GM21360 (cell line): ENCODE measurements at regions not wholly inside any gene's neighbourhood (a gene's known extent, or its start where the extent isn't known, plus 50 kb on each side); places are given as distances from the start of the nearest gene placed in this dataset.

Experiments used
- ATAC-seq: cut with Tn5 transposase; IDR thresholded peaks from one replicate; pipeline ENCODE4 v1.9.1; 2021; ENCODE audit warnings: mild to moderate bottlenecking, moderate library complexity; ENCODE audit not compliant: unreplicated experiment

DNA sequence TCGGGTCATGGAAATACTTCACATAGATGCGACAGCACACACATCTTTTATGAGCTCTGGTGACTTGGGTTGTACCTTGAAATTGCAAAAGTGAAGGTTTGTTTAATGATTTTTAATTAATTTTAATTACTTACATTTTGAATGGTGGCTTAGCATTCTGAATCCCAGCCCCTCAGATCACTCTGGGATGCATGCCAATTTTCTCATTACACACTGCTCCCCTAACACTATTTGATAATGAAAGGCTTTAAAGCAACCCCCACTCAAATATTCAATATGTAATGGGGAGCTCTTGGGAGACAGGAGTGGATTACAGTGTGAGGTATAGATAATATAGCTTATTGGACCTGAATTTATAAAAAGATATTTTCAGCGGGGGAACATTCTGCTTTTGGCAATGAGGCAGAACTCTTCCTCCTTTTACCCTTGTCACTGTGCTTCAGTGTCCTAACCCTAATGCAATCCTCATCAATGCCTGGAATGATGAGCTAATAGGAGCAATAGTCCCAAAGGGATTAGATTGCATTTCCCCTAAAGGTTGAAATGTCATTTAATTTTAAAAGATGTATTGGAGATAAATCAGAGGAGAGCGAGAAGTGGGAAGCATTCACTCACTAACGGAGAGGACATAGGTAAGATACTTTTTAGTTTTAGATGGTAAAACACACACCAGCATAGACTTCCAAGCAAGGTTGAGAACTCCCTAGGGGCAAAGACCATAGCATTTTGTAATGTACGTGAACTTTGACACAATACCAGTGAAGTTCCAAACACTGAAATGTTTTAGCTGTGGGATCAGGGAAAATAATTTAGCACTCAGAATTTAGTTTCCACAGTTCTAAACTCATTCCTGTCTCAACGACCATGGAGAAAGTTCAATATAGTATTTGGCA, 384.1 kb upstream of the PLXNA2 start:
- no peak for ATAC-seq

DNA sequence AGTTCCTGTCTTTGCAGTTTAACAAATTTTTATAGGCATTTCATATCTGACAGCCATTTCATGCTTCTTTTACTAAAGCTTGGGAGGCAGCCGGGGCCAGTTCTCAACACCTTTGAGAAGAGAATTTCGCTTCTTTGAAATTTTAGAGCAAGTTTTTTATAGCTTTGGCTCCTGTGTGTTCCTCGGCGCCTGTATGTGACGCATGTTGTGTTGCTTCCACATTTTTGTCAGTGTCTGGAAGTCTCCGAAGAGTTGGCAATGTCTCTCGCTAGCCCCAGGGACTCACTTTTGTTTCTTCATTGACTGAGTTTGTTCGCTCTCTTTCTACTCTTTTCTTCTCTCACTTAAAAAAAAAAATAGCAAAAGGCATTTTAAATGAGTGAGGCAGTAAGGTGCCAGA, 386.9 kb upstream of the PLXNA2 start:
- ATAC-seq = no peak

DNA sequence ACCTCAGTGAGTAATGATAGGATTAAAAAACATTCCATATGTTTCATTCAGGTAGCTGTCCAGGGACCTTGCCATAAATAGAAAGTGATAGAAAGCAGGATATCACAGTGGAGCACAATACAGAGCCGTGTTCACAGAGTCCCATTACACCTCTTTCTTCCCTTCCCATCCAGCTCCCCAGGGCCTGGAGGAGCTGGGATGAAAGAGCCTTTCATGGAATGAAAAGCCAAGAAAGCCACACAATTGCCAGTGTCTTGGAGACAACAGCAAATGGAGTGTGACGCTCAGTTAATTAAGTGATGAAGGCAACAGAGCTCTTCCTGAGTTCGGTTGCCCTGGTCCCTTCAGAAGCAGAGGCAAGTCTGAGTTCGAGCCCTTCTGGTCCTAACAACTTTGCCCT, 387.3 kb upstream of the PLXNA2 start:
- no peak for ATAC-seq

DNA sequence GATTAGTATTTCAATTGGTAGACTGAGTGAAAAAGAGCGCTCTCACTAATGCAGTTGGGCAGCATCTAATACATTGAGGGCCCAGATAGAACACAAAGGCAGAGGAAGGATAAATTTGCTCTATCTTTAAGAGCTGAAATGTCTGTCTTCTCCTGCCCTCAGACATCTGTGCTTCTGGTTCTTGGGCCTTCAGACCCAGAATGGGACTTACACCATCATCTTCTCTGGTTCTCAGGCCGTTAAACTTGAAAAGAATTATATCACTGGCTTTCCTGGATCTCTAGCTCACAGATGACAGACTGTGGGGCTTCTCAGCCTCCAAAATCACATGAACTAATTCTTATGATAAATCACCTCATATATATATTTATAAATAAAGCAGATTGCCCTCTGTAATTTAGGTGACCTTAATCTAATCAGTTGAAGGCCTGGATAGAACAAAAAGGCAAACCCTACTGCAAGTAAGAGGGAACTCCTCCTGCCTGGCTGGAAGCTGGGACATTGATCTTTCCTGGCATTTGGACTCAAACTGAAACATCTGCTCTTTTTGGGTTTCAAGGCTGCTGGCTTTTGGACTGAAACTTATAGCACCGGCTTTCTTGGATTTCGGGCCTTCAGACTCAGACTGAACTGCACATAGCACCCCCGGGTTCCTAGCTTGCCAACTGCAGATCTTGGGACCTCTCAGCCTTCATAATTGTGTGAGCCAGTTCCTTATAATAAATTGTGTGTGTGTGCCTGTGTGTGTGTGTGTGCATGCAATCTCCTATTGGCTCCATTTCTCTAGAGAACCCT, 390.4 kb upstream of the PLXNA2 start:
- no peak for ATAC-seq

DNA sequence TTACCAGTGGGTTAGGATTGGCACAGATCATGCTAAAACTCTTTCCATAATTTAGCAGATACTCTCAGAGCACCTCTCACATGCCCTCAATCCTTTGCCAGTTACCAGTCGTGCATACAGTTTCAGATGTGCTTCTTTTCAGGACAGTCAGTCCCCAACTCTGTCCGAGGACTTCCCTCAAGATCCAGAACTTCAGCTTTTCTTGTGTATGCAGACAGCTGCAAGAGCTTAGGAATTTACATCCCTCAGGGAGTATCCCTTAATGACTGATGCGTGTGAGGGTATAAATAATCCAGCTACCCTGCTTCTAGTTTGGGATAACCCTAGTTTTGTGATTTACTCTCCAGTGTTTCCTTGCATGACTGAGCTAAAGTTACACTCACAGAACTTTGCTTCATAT, 393.0 kb upstream of the PLXNA2 start:
- ATAC-seq = no peak

DNA sequence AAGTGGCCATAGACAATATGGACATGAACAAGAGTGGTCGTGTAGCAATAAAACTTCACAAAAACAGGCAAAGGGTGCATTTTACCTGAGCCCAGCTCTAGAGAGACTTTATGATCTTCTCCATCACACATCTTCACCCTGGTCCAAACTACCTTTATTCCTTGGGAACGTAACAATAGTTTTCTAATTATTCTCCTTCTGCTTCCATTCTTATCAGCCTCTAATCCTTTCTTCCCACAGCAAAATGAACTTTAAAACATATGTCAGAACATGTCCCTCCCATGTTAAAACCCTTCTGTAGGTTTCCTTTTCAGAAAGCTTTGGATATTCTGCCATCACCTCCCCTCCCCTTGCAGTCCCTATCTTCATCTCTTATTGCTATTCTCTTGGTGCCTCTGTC, 395.2 kb upstream of the PLXNA2 start:
- no peak for ATAC-seq

DNA sequence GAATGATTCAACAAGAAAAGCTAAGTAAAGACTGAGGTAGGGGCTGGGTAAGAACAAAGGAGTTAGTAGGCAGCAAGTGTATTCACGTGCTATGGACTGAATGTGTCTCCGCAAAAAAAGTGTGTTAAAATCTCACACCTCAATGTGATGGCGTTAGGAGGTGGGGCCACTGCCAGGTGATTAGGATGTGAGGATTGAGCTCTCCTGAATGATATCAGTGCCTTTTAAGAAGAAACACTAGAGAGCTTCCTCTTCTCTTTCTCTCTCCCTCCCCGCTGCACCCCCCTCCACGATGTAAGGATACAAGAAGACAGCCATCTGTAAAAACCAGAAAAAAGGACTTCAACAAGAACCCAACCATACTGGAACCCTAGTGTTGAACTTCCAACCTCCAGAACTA, 396.1 kb upstream of the PLXNA2 start:
- no peak for ATAC-seq

DNA sequence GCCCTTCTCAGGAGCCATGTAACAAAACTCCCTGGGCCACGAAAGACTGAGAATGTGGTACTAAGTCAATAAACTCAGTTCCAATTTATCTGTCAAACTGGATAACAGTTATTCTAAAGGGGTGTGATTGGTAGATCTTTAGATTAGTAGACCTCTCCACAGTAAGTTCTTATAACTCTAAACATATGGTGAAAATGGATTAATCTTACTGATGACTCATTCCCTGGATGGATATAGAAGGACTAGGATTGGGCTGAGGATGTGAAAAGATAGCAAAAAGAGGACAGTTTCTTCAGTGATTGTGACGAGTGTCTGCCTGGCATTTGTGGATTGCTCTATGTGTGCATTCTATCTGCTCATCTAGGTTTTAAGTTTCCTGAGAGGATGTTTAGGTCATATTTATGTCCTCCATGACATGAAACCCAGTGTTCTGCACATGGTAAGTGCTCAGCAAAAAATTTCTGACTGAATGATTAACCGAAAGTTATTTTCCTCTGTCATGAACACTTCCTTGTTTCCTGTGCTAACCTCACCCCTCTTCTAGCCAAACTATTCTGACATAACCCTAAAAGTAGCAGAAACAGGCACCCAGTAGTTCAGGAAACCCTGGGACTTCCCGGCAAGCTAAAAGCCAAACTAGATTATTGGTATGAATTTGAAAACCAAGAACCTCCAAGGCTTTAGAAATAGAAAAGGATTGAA, 397.5 kb upstream of the PLXNA2 start:
- no peak for ATAC-seq

DNA sequence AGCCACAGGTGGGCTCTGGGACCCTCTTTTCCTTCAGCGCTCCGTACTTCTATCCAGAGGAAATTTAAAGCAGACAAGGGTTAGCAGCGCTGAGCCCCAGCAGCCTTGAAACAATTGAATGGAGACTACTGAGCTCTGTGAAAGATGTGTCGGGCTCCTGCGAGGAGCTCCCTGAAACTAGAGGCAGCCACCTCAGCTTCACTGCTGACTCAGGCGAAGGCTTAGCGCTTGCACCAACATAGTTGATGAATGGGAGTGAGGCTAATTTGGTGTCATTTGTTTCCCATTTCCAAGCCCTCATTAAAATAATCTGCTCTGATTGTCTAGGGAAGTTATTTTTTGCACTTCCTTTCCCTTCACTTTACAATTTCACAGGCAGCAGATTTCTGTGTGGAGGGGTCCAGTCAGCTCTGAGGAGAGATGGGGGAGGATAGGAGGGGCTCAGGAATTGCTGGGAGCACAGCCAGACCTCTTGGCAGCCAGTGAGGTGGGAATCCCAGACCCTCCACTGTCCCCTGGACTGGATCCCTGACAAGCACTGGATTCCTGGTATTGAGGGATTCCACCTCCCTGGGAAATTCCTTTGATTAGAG, 398.9 kb upstream of the PLXNA2 start:
- no peak for ATAC-seq

DNA sequence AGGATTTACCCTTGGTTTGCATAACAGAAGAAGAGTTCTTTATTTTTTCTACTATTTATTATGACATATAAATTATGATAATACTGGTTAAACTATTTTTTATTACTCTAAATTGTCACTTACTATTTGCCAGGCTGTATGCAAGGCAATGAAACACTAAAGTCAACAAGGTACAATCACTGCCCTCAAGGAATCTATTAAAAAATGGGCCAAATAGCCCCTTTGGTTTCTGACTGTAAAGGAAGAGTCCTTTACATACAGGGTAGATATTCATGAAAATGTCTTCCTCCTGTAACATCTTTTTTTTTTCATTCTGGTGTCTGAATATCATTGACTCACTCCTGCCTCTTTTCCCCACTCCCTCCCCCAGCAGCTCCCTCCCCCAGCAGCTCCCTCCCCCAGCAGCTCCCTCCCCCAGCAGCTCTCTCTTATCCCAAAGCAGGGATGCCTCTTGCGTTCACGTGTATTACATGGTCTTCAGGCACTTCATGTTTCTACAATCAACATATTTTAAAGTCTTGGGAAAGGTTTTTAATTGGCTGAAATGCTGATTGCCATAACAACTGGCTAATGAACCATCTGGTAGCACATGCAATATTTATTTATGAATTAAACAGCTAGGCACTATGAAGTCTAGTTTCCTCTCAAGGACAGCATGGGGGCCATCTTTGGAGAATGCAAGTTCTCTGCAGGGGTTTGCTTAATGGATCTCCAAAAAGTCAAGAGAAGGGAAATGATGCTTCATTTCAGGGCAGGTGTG, 400.4 kb upstream of the PLXNA2 start:
- no peak for ATAC-seq

DNA sequence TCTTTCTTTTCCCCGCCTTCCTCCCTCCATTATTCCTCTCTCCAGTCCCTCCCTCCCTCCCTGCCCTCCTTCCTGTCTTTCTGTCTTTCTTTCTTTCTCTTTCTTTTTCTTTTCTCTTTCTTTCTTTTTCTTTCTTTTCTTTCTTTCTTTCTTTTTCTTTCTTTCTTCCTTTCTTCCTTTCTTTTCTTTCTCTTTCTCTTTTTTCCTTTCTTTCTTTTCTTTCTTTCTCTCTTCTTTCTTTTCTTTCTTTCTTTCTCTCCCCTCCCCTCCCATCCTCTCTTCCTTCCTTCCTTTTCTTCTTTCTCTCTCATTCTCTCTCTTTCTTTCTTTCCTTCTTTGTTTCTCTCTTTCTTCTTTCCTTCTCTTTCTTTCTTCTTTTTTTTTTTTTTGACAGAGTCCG, 402.2 kb upstream of the PLXNA2 start:
- ATAC-seq = no peak

DNA sequence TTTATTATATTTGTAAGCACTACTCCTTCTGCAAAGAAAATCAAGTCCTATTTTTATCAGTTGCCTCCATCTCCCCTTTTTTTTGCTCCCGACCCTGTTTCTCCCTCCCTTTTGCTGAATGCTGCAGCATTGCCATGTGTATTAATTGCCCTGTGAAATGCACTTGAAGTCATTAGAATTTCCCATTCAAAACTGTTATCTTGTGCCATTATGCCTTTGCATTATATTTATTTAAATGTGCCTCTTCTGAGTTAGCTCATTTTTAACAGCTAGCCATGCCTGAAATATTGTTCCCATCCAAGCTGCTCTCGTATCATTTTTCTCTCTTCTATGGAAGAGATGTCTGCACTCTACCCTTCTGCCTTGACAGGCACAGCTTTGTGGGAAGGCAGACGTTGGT, 404.0 kb upstream of the PLXNA2 start:
- no peak for ATAC-seq

DNA sequence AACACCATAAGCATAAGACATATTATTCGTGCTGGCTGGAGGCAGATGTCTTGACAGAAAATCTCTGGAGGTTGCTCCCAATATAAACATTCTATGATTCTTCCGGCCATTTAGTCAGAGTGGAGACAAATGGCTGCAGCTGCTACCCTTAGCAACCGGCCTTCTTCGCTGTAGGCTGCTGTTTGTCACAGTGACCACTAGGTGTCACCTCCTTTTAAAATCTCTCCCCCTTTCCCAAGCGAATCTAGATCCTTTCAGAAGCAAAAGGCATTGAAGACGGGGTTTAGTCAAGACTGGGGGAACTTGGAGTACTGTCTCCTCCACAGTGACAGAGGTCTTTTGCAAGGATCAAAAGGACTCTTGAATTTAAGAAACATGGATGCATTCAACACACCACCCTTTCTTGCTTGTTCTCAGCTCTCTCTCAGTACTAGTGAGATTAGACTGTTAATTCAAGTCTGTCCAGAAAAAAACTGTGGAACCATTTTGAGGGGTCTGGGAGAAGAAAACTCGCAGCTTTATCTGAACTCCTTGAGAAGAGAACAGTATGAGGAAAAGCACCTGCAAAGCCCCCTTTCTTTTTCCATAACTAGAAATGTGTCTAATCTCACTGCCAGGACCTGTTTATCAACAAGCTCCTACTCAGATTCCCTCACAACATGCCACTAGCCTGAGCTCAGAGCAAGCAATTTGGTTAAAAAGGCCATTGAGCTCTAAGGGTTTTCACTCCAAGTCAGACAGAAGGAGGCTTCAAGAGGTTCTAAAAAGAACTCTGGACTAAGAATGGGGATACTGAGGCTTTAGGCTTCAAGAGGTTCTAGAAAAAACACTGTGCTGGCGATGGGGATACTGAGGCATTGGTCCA, 408.3 kb upstream of the PLXNA2 start:
- ATAC-seq = peak; percentile 96

DNA sequence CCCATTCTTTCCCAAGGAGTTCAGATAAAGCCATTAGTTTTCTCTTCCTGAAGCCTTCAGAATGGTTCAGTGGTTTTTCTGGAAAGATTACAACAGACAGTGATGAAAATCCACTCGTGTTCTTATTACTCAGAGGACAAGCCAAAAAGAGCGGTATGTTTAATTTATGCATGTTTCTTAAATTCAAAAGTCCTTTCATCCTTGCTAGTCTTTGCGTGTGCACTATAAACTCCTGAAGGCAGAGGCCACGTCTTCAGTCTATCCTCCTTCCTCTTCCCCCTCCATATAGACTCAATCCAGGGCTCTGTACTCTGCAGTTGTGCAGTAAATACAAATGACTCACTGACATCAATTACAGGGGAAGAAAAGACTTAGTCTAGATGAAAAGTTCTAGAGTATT, 409.2 kb upstream of the PLXNA2 start:
- ATAC-seq = no peak

DNA sequence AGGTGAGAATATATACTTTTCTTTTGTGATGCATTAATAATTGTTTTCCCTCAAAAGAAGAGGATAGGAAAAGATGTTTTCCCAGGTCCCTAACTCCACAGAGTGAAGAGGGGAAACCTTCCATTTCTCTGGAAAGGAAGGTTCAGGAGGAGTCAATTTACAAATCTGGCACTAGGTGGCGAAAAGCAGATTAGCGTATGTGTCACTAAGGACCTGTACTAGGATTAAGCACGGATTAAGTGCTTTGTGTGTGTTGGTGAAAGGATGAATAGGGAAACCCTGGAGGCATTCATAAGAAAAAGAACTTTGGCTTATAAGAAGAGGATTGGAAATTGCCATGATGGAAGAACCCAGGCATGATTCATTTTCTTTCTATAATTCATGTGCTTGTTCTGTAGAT, 410.1 kb upstream of the PLXNA2 start:
- no peak for ATAC-seq

DNA sequence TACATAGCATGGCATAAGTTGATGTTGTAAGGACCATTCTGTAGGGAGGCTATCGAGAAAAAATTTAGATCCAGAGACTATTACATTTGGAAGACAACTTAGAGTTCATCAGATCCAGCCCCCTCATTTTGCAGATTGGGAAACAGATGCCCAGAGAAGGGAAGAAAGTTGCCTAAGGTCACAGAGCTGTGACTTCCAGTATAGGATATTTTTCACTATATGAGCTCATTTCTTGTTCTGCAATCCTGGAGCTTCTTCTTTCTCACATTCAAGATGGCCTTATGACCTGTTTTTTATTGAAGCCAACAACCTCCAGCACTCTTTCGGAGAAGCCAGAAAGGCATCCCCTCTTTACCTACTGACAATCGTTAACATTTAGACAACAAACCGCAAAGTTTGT, 421.8 kb upstream of the PLXNA2 start:
- ATAC-seq = no peak

DNA sequence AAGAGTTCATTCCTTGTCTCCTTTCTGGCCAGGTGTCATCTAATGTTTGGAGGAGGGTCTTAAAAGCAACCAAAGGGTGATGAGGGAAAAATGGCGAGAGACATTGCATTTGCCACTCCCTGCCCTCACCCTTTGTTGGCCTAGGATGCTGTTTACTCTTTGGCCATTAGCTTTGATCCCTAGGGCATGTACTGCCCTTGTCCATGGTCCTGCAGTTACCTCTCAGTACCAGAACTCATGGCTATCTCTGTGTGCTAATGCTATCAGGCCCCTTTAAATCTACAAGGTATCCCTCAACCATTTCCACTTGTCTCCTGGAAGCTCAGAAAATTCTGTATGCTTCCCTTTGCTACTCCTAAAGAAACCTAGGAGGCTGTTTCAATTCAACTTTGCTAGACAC, 424.8 kb upstream of the PLXNA2 start:
- ATAC-seq = no peak

DNA sequence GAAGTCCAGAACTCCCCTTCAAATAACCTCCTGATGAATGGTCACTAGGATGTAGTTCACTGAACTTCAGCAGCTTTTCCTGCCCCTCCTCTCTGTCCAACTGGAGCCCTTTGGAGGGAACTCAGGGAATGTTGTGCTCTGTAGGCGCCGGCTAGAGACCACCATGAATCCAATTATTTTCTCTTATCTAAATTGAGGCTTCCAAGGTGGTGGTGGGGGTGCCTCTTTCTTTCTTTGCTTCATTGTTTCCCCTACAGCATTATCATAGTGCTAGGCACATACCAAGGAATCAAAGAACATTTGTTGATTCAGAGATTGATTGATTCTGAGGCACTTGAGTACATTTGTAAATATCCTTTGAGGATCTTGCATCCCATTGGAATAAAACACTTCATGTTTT, 426.6 kb upstream of the PLXNA2 start:
- no peak for ATAC-seq

DNA sequence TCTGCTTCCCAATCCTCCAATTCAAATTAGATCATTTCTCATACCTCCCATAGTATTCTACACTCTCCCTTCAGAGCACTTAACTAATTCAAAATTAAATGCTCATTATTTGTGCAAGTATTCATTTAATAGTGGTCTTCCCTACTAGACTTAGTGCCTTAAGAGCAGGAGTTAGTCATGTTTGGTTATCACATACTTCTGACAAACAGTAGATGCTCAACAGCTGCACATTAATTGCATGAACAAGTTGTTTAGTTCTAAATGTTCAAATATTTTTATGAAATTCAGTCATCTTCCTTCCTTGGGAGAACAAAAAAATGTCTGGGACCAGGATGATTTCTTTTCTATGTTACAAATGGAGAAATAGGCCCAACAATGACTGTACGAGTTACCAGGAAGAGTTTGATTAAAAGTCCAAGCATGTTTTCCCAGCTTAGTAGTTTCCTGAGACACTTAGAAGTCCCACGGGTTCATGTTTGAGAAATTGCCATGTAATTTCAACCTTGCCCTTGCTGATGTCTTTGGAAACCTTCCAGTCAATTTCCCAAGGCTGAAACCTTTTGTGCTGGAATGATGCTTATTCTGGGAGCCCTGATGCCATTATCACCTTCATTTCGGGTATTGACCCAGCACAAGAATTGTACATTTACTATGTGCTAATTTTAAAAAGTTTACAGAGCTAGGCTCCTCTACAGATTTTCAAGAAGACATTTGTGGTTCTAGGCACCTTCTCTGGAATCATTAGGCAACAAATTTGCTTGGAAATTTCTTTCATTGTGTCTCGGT, 437.9 kb upstream of the PLXNA2 start:
- ATAC-seq = no peak
